B cell (primary cell): ENCODE measurements at regions not wholly inside any gene's neighbourhood (a gene's known extent, or its start where the extent isn't known, plus 50 kb on each side); places are given as distances from the start of the nearest gene placed in this dataset.

Source experiments
- ATAC-seq: fragments of 200-7000 bp; cut with Tn5 transposase; one replicate; pipeline ENCODE4 v1.10.0; 2021; ENCODE audit warnings: low read depth, mild to moderate bottlenecking, moderate number of reproducible peaks, moderate library complexity
- CTCF ChIA-PET: fragments of 350-600 bp; sonication (Branson Sonifier 250); formaldehyde crosslinking; loops from one replicate; lab custom pipeline; 2021; ENCODE audit warnings: antibody characterized with exemption, inconsistent platforms; lab: Charles Lee
- POLR2A ChIA-PET: fragments of 350-600 bp; sonication (Branson Sonifier 250); formaldehyde crosslinking; loops from one replicate; lab custom pipeline; 2021; ENCODE audit warnings: antibody characterized with exemption; lab: Charles Lee
- DNase-seq: peaks from one replicate; pipeline ENCODE4 v3.0.0; 2013
- H2AFZ ChIP-seq: 2 replicates; pipeline ENCODE4 v1.6.1; 2012; ENCODE audit warnings: mild to moderate bottlenecking, low read depth, low read length; ENCODE audit not compliant: insufficient read depth, poor library complexity, severe bottlenecking
- H3K27ac ChIP-seq, 2 donors: 1 replicate in 1 of 2; 2 replicates in 1 of 2; pipeline ENCODE4 v1.5.1; 2012 to 2013; ENCODE audit warnings: low read length in 2 of 2, mild to moderate bottlenecking in 2 of 2, moderate library complexity in 1 of 2
- H3K27me3 ChIP-seq, 4 experiments: fragments of 200-600 bp in 1 of 4; sonication (generic) in 1 of 4; replicated peaks in 1 of 4; 1 replicate in 2 of 4; 2 replicates in 2 of 4; pipeline versions ENCODE4 v1.6.1 to v1.7.0; 2013 to 2016; ENCODE audit warnings: low read length in 3 of 4, mild to moderate bottlenecking in 2 of 4, mixed read lengths in 1 of 4, moderate library complexity in 1 of 4; ENCODE audit not compliant: insufficient read depth in 4 of 4, control insufficient read depth in 3 of 4; ENCODE audit errors: control extremely low read depth in 1 of 4
- H3K36me3 ChIP-seq, 2 experiments: replicated peaks in 1 of 2; 1 replicate in 1 of 2; 2 replicates in 1 of 2; pipeline versions ENCODE4 v1.6.1 to v1.7.1; 2013; ENCODE audit warnings: low read length in 1 of 2; ENCODE audit not compliant: insufficient read depth in 2 of 2, control insufficient read depth in 1 of 2; ENCODE audit errors: control extremely low read depth in 1 of 2, extremely low read depth in 1 of 2
- H3K4me1 ChIP-seq, 2 donors: fragments of 200-600 bp in 1 of 2; sonication (generic) in 1 of 2; 1 replicate in 1 of 2; 2 replicates in 1 of 2; pipeline versions ENCODE4 v1.5.1 to v1.6.1; 2013 to 2017; ENCODE audit warnings: low read length in 2 of 2; ENCODE audit not compliant: control insufficient read depth in 2 of 2, insufficient read depth in 2 of 2
- H3K4me2 ChIP-seq: replicated peaks from 2 replicates; pipeline ENCODE3; 2012; ENCODE audit warnings: mild to moderate bottlenecking, low read depth, low read length; ENCODE audit not compliant: poor library complexity, severe bottlenecking
- H3K4me3 ChIP-seq, 5 experiments: fragments of 200-600 bp in 1 of 5; sonication (generic) in 1 of 5; 1 replicate in 3 of 5; 2 replicates in 2 of 5; pipeline versions ENCODE4 v1.5.1 to v1.7.0; 2011 to 2016; ENCODE audit warnings: low read length in 4 of 5, mild to moderate bottlenecking in 4 of 5, low read depth in 2 of 5, control low read depth in 1 of 5, moderate library complexity in 1 of 5; ENCODE audit not compliant: insufficient read depth in 1 of 5; ENCODE audit errors: control extremely low read depth in 1 of 5, extremely low read depth in 1 of 5
- H3K79me2 ChIP-seq: fragments of 200-600 bp; sonication (generic); one replicate; pipeline ENCODE4 v1.6.0; 2016; ENCODE audit warnings: low read length; ENCODE audit not compliant: control insufficient read depth, insufficient read depth
- H3K9ac ChIP-seq: fragments of 200-600 bp; sonication (generic); 2 replicates; pipeline ENCODE4 v1.6.1; 2017; ENCODE audit warnings: mild to moderate bottlenecking, low read length, moderate library complexity
- H3K9me3 ChIP-seq, 3 donors: one replicate each; pipeline versions ENCODE4 v1.6.1 to v1.7.1; 2013; ENCODE audit warnings: low read length in 2 of 3; ENCODE audit not compliant: control insufficient read depth in 2 of 3, insufficient read depth in 1 of 3; ENCODE audit errors: control extremely low read depth in 1 of 3
- H4K20me1 ChIP-seq: 2 replicates; pipeline ENCODE4 v1.6.0; 2012; ENCODE audit warnings: mild to moderate bottlenecking, low read length; ENCODE audit not compliant: insufficient read depth, control insufficient read depth, poor library complexity, severe bottlenecking
- H3K27ac Mint-ChIP-seq: one replicate; pipeline ENCODE4 v1.8.0; 2021; ENCODE audit warnings: mixed read lengths
- H3K27me3 Mint-ChIP-seq: one replicate; pipeline ENCODE4 v1.8.0; 2021; ENCODE audit warnings: mixed read lengths
- H3K4me1 Mint-ChIP-seq: one replicate; pipeline ENCODE4 v1.8.0; 2021; ENCODE audit warnings: mixed read lengths
- H3K4me3 Mint-ChIP-seq: one replicate; pipeline ENCODE4 v1.8.0; 2021; ENCODE audit warnings: mixed read lengths
- H3K9me3 Mint-ChIP-seq: one replicate; pipeline ENCODE4 v1.8.0; 2022; ENCODE audit warnings: mixed read lengths; ENCODE audit not compliant: insufficient read depth
- EZH2 ChIP-seq: IDR thresholded peaks from 2 replicates; pipeline ENCODE4 v1.6.1; 2012; ENCODE audit warnings: borderline replicate concordance, low read depth, mild to moderate bottlenecking, moderate library complexity, low read length; ENCODE audit not compliant: insufficient read depth, poor library complexity, severe bottlenecking
- intact Hi-C: fragments of 100-400 bp; cut with micrococcal nuclease; formaldehyde crosslinking; loops from one replicate; pipeline ENCODE4 v1.10.0; 2022
- TF ChIP-seq, protein P1 (sequence below): fragments of 200-600 bp; IDR thresholded peaks from one replicate; pipeline ENCODE4 v1.8.0; 2022; ENCODE audit warnings: antibody characterized with exemption, mild to moderate bottlenecking

DNA sequence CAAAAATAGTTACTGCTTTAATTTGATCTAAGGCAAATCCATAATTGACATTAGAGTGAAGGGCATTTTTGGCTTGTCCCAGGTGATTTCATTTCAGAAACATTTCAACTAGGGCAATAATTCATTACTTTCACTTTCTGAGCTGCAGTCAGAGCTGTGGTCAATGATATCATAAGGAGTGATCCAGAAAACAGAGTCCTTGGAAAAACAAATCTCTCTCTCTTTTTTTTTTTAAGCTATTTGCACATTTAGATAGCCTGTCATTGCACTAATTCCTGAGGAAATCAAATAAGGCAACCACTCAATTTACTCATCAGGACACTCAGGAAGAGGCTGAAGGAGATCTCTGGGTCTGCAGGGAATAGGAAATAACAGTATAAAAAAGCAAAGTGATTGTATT, 269.5 kb upstream of the LRRC3B start:
- CTCF ChIA-PET = no interaction called here
- no peak overlapping the region for H2AFZ ChIP-seq
- H3K4me1 ChIP-seq = no peaks in the 10 kb centered on the region
- Mint-ChIP-seq H3K27ac (no peak overlapping the region), H3K4me3 (no peak overlapping the region), H3K4me1 (no peaks in the 10 kb centered on the region), H3K9me3 (peaks cover 2% of the 10 kb centered on the region), H3K27me3 (no peaks in the 10 kb centered on the region)
- intact Hi-C loops = no loop called here
- no peaks in the 10 kb centered on the region for H3K79me2 ChIP-seq
- H3K27me3 ChIP-seq = no peaks in the 10 kb centered on the region
- H3K36me3 ChIP-seq = no peaks in the 10 kb centered on the region
- no peak overlapping the region for H3K4me2 ChIP-seq
- ATAC-seq (no peak), DNase-seq (no peak)
- H4K20me1 ChIP-seq = no peaks in the 10 kb centered on the region
- H3K4me3 ChIP-seq = no peak overlapping the region
- H3K27ac ChIP-seq = no peak overlapping the region
- POLR2A ChIA-PET = no interaction called here
- H3K9ac ChIP-seq = no peak overlapping the region
- peaks cover 0 to 2% (median 1%) of the 10 kb centered on the region in 3 donors for H3K9me3 ChIP-seq
- TF ChIP-seq, protein P1, sequence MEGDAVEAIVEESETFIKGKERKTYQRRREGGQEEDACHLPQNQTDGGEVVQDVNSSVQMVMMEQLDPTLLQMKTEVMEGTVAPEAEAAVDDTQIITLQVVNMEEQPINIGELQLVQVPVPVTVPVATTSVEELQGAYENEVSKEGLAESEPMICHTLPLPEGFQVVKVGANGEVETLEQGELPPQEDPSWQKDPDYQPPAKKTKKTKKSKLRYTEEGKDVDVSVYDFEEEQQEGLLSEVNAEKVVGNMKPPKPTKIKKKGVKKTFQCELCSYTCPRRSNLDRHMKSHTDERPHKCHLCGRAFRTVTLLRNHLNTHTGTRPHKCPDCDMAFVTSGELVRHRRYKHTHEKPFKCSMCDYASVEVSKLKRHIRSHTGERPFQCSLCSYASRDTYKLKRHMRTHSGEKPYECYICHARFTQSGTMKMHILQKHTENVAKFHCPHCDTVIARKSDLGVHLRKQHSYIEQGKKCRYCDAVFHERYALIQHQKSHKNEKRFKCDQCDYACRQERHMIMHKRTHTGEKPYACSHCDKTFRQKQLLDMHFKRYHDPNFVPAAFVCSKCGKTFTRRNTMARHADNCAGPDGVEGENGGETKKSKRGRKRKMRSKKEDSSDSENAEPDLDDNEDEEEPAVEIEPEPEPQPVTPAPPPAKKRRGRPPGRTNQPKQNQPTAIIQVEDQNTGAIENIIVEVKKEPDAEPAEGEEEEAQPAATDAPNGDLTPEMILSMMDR = no peak
- TF ChIP-seq EZH2 = no peak

DNA sequence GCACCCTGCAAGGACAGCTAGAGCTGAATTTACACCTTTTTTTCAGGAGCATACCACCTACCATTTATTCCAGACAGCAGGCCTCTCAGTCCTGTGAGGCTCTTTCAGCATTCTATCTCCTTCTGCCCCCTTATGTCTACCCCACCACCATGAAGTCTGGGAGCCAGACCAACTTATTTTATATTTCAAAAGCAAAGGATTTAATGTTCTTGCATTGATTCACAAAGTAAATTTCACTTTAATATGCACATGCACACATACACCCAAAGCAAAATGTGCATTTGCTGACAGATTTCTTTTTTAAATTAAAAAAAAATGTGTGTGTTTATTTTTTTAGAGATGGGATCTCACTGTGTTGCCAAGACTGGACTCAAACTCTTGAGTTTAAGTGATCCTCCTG, 264.2 kb upstream of the LRRC3B start:
- POLR2A ChIA-PET = no interaction called here
- H3K4me1 ChIP-seq = no peaks in the 10 kb centered on the region
- H3K4me3 ChIP-seq = no peak overlapping the region
- H3K9me3 ChIP-seq = peaks cover 0 to 4% (median 0%) of the 10 kb centered on the region in 3 donors
- H3K27me3 ChIP-seq = no peaks in the 10 kb centered on the region
- no peak overlapping the region for H2AFZ ChIP-seq
- Mint-ChIP-seq H3K27ac (no peak overlapping the region), H3K27me3 (no peaks in the 10 kb centered on the region), H3K4me1 (no peaks in the 10 kb centered on the region), H3K4me3 (no peak overlapping the region), H3K9me3 (peaks cover 2% of the 10 kb centered on the region)
- no peaks in the 10 kb centered on the region for H3K36me3 ChIP-seq
- no peak for ATAC-seq
- H3K4me2 ChIP-seq = no peak overlapping the region
- CTCF ChIA-PET = no interaction called here
- H3K9ac ChIP-seq = no peak overlapping the region
- DNase-seq = no peak
- H4K20me1 ChIP-seq = no peaks in the 10 kb centered on the region
- H3K27ac ChIP-seq = no peak overlapping the region
- no peaks in the 10 kb centered on the region for H3K79me2 ChIP-seq
- TF ChIP-seq, protein P1 = no peak
- no peak for TF ChIP-seq EZH2
- intact Hi-C loops = no loop called here
